ENCODE measurements at regions not wholly inside any gene's neighbourhood (a gene's known extent, or its start where the extent isn't known, plus 50 kb on each side); places are given as distances from the start of the nearest gene placed in this dataset.
"Not testable (repeated sequence)": the region's sequence is repeated elsewhere in the genome, so short reads cannot be mapped to it uniquely, and the experiment has no call there.

- DNase-seq (ENCODE audit: low spot score): no peak
Observed at GRCh38 chr12:76664731-76665130, 99.2 kb upstream of the ZDHHC17 start.

- DNase-seq (ENCODE audit: low spot score): peak; percentile 7
Observed at GRCh38 chr12:76666290-76666835, 97.6 kb upstream of the ZDHHC17 start.

GRCh38 chr12:76669981-76670380, 93.9 kb upstream of the ZDHHC17 start:
- no peak for DNase-seq (ENCODE audit: low spot score)

- DNase-seq (ENCODE audit: low spot score): peak; percentile 56
Observed at GRCh38 chr12:76670776-76671175, 93.1 kb upstream of the ZDHHC17 start.

- DNase-seq (ENCODE audit: low spot score): no peak
Observed at GRCh38 chr12:76674669-76675315, 89.1 kb upstream of the ZDHHC17 start.

- not testable (repeated sequence) for DNase-seq (ENCODE audit: low spot score)
Observed at GRCh38 chr12:76676261-76676660, 87.7 kb upstream of the ZDHHC17 start.

- DNase-seq (ENCODE audit: low spot score): no peak
Observed at GRCh38 chr12:76678992-76679391, 84.9 kb upstream of the ZDHHC17 start.

- DNase-seq (ENCODE audit: low spot score): no peak
Observed at GRCh38 chr12:76679778-76680177, 84.1 kb upstream of the ZDHHC17 start.

- DNase-seq (ENCODE audit: low spot score): peak; percentile 67
Observed at GRCh38 chr12:76680940-76681339, 83.0 kb upstream of the ZDHHC17 start.

GRCh38 chr12:76685246-76685678, 78.7 kb upstream of the ZDHHC17 start:
- peak; percentile 16 for DNase-seq (ENCODE audit: low spot score)

- DNase-seq (ENCODE audit: low spot score): peak; percentile 40
Observed at GRCh38 chr12:76687981-76688380, 75.9 kb upstream of the ZDHHC17 start.

GRCh38 chr12:76688631-76689030, 75.3 kb upstream of the ZDHHC17 start:
- DNase-seq (ENCODE audit: low spot score): no peak

GRCh38 chr12:76690921-76691700, 72.8 kb upstream of the ZDHHC17 start:
- DNase-seq (ENCODE audit: low spot score): peak; percentile 56

- no peak for DNase-seq (ENCODE audit: low spot score)
Observed at GRCh38 chr12:76692846-76693245, 71.1 kb upstream of the ZDHHC17 start.

- no peak for DNase-seq (ENCODE audit: low spot score)
Observed at GRCh38 chr12:76694369-76694768, 69.5 kb upstream of the ZDHHC17 start.

GRCh38 chr12:76696186-76696585, 67.7 kb upstream of the ZDHHC17 start:
- no peak for DNase-seq (ENCODE audit: low spot score)

GRCh38 chr12:76697849-76698248, 66.1 kb upstream of the ZDHHC17 start:
- no peak for DNase-seq (ENCODE audit: low spot score)

GRCh38 chr12:76698316-76698715, 65.6 kb upstream of the ZDHHC17 start:
- DNase-seq (ENCODE audit: low spot score): no peak

GRCh38 chr12:76698966-76699365, 64.9 kb upstream of the ZDHHC17 start:
- DNase-seq (ENCODE audit: low spot score): no peak

- no peak for DNase-seq (ENCODE audit: low spot score)
Observed at GRCh38 chr12:76701690-76702089, 62.2 kb upstream of the ZDHHC17 start.

GRCh38 chr12:76702946-76703345, 61.0 kb upstream of the ZDHHC17 start:
- DNase-seq (ENCODE audit: low spot score): no peak

- DNase-seq (ENCODE audit: low spot score): no peak
Observed at GRCh38 chr12:76704693-76705092, 59.2 kb upstream of the ZDHHC17 start.

GRCh38 chr12:76706101-76706500, 57.8 kb upstream of the ZDHHC17 start:
- DNase-seq (ENCODE audit: low spot score): no peak

All from AG08395 (cell line).